ENCODE measurements at regions not wholly inside any gene's neighbourhood (a gene's known extent, or its start where the extent isn't known, plus 50 kb on each side); places are given as distances from the start of the nearest gene placed in this dataset.
A peak's percentile ranks its signal among the peaks of the same experiment; 100 is the strongest.
"Not testable (repeated sequence)": the region's sequence is repeated elsewhere in the genome, so short reads cannot be mapped to it uniquely, and the experiment has no call there.

- no peak for ATAC-seq
- intact Hi-C loops (cut with micrococcal nuclease), result no loop called here
These were observed 1287.3 kb downstream of the CNTNAP5 start for GRCh38 chr2:125312342-125312741.

GRCh38 chr2:125313806-125314205 is 1288.7 kb downstream of the CNTNAP5 start:
- intact Hi-C loops (cut with micrococcal nuclease), result no loop called here
- no peak for ATAC-seq
- no peak for DNase-seq

More at GRCh38 chr2:125312342-125312741, 1287.3 kb downstream of the CNTNAP5 start:
- DNase-seq, result peak; percentile 14

- intact Hi-C loops (cut with micrococcal nuclease), result no loop called here
- DNase-seq, result no peak
- ATAC-seq, result no peak
These were observed 1293.7 kb downstream of the CNTNAP5 start for GRCh38 chr2:125318740-125319139.

- DNase-seq, result no peak
- ATAC-seq, result no peak
- intact Hi-C loops (cut with micrococcal nuclease), result no loop called here
These were observed 1299.2 kb downstream of the CNTNAP5 start for GRCh38 chr2:125324273-125324672.

GRCh38 chr2:125330133-125330532 is 1305.0 kb downstream of the CNTNAP5 start:
- intact Hi-C loops (cut with micrococcal nuclease), result no loop called here
- no peak for ATAC-seq
- no peak for DNase-seq

- no peak for ATAC-seq
- intact Hi-C loops (cut with micrococcal nuclease), result no loop called here
- no peak for DNase-seq
These were observed 1314.6 kb upstream of the GYPC start for GRCh38 chr2:125341353-125341752.

GRCh38 chr2:125353542-125353941 is 1302.4 kb upstream of the GYPC start:
- DNase-seq; ATAC-seq; intact Hi-C loops (cut with micrococcal nuclease): not testable (repeated sequence)

GRCh38 chr2:125364192-125364983 is 1291.6 kb upstream of the GYPC start:
- intact Hi-C loops (cut with micrococcal nuclease), result no loop called here
- DNase-seq (no peak), ATAC-seq (no peak)

- DNase-seq (no peak), ATAC-seq (no peak)
- intact Hi-C loops (cut with micrococcal nuclease), result no loop called here
These were observed 1291.0 kb upstream of the GYPC start for GRCh38 chr2:125364984-125365265.

GRCh38 chr2:125371867-125372266 is 1284.1 kb upstream of the GYPC start:
- intact Hi-C loops (cut with micrococcal nuclease), result no loop called here
- DNase-seq (no peak), ATAC-seq (no peak)

GRCh38 chr2:125373293-125373692 is 1282.7 kb upstream of the GYPC start:
- ATAC-seq (no peak), DNase-seq (no peak)
- intact Hi-C loops (cut with micrococcal nuclease), result no loop called here

GRCh38 chr2:125386074-125386473 is 1269.9 kb upstream of the GYPC start:
- ATAC-seq (no peak), DNase-seq (no peak)
- intact Hi-C loops (cut with micrococcal nuclease), result no loop called here

GRCh38 chr2:125397535-125398251 is 1258.3 kb upstream of the GYPC start:
- ATAC-seq (no peak), DNase-seq (no peak)
- intact Hi-C loops (cut with micrococcal nuclease), result no loop called here

GRCh38 chr2:125398738-125399524 is 1257.0 kb upstream of the GYPC start:
- intact Hi-C loops (cut with micrococcal nuclease), result no loop called here
- ATAC-seq, result no peak
- DNase-seq, result no peak

GRCh38 chr2:125405816-125406215 is 1250.1 kb upstream of the GYPC start:
- no peak for ATAC-seq
- intact Hi-C loops (cut with micrococcal nuclease), result no loop called here
- no peak for DNase-seq

GRCh38 chr2:125408874-125409538 is 1247.0 kb upstream of the GYPC start:
- no peak for ATAC-seq
- no peak for DNase-seq
- intact Hi-C loops (cut with micrococcal nuclease), result no loop called here

- intact Hi-C loops (cut with micrococcal nuclease), result no loop called here
- DNase-seq (no peak), ATAC-seq (no peak)
These were observed 1237.5 kb upstream of the GYPC start for GRCh38 chr2:125418483-125418882.

GRCh38 chr2:125422198-125422770 is 1233.7 kb upstream of the GYPC start:
- ATAC-seq; intact Hi-C loops (cut with micrococcal nuclease); DNase-seq: not testable (repeated sequence)

- DNase-seq (no peak), ATAC-seq (no peak)
- intact Hi-C loops (cut with micrococcal nuclease), result no loop called here
These were observed 1231.6 kb upstream of the GYPC start for GRCh38 chr2:125424266-125424785.

Measured in left ventricle myocardium superior (tissue), 1 donor.